Esophagus squamous epithelium (tissue), 4 donors: ENCODE measurements at regions not wholly inside any gene's neighbourhood (a gene's known extent, or its start where the extent isn't known, plus 50 kb on each side); places are given as distances from the start of the nearest gene placed in this dataset.

ENCODE experiments used
- POLR2A ChIP-seq, 4 donors: fragments of 450-650 bp; IDR thresholded peaks; one replicate each; pipeline ENCODE4 v1.6.1; 2017; ENCODE audit warnings: antibody characterized with exemption in 4 of 4, mild to moderate bottlenecking in 4 of 4, moderate library complexity in 3 of 4
- TF ChIP-seq, protein P1 (sequence below), 6 experiments: fragments of 450-650 bp in 4 of 6; fragments of 200-600 bp in 2 of 6; sonication (generic) in 2 of 6; IDR thresholded peaks; one replicate each; pipeline ENCODE4 v1.5.1; 2016 to 2019; ENCODE audit warnings: antibody characterized with exemption in 6 of 6, mild to moderate bottlenecking in 4 of 6, moderate library complexity in 4 of 6

DNA sequence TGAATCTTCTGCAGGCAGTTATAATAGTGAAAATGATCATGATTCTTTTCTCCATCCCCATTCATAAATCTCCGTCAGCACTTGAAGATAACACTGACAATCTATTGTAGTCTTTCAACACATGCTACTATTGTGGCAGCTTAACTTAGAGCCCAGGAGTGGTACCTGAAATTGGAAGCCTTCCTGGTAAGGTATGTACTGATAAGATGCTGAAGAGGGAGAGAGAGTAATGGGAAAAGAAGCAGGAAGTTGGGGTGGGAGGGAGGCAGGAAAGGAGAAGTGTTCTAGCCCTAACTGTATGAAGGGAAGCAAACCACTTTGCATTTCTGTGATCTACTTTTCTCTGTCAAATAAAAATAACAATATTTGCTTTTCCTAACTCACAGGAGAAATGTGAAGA lies 197.4 kb upstream of the RORA start:
- TF ChIP-seq, protein P1, sequence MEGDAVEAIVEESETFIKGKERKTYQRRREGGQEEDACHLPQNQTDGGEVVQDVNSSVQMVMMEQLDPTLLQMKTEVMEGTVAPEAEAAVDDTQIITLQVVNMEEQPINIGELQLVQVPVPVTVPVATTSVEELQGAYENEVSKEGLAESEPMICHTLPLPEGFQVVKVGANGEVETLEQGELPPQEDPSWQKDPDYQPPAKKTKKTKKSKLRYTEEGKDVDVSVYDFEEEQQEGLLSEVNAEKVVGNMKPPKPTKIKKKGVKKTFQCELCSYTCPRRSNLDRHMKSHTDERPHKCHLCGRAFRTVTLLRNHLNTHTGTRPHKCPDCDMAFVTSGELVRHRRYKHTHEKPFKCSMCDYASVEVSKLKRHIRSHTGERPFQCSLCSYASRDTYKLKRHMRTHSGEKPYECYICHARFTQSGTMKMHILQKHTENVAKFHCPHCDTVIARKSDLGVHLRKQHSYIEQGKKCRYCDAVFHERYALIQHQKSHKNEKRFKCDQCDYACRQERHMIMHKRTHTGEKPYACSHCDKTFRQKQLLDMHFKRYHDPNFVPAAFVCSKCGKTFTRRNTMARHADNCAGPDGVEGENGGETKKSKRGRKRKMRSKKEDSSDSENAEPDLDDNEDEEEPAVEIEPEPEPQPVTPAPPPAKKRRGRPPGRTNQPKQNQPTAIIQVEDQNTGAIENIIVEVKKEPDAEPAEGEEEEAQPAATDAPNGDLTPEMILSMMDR (IDR thresholded peaks at IDR 0.05): no peak
- no peak for TF ChIP-seq POLR2A (IDR thresholded peaks at IDR 0.05)
